ENCODE measurements at regions not wholly inside any gene's neighbourhood (a gene's known extent, or its start where the extent isn't known, plus 50 kb on each side); places are given as distances from the start of the nearest gene placed in this dataset.

DNA sequence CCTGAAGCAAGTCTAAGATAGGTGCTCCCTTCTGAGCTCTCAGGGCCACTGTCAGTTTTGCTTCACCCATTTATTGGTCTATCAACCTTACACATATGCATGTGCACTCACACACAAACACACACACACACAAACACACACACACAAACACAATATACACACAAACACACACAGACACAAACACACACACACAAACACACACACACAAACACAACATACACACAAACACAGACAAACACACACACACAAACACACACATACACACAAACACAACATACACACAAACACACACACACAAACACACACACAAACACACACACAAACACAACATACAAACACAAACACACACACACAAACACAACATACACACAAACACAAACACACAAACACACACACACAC lies 181.6 kb upstream of the KLHL29 start:
- BruUV-seq (replicated peaks) = no TSS peak
- no peak for ATAC-seq
- intact Hi-C loops (cut with micrococcal nuclease; ENCODE audit: unreplicated experiment) (no loop called here), in situ Hi-C loops (cut with HindIII; ENCODE audit: low pct_unique_long_range_greater_than_20kb, low sequenced_read_pairs) (no loop called here)
- Histone ChIP-seq H3K27me3 (ENCODE audit: control insufficient read depth, insufficient read depth, low read length) (no peaks in the 10 kb centered on the region; the same call in 1 of the 2 replicates), H3K27ac (ENCODE audit: low read length) (no peak overlapping the region), H3K9me3 (ENCODE audit: control insufficient read depth, insufficient read depth, low read depth, low read length) (no peaks in the 10 kb centered on the region), H3K4me1 (ENCODE audit: control insufficient read depth, insufficient read depth, low read length) (no peaks in the 10 kb centered on the region), H3K4me3 (ENCODE audit: low read depth in 2 of 2, low read length in 2 of 2) (no peak overlapping the region), H3K36me3 (ENCODE audit: control insufficient read depth, insufficient read depth, low read length) (no peaks in the 10 kb centered on the region)
- DNase-seq (ENCODE audit: low read depth, low spot score) = no peak
- TF ChIP-seq, protein P1, sequence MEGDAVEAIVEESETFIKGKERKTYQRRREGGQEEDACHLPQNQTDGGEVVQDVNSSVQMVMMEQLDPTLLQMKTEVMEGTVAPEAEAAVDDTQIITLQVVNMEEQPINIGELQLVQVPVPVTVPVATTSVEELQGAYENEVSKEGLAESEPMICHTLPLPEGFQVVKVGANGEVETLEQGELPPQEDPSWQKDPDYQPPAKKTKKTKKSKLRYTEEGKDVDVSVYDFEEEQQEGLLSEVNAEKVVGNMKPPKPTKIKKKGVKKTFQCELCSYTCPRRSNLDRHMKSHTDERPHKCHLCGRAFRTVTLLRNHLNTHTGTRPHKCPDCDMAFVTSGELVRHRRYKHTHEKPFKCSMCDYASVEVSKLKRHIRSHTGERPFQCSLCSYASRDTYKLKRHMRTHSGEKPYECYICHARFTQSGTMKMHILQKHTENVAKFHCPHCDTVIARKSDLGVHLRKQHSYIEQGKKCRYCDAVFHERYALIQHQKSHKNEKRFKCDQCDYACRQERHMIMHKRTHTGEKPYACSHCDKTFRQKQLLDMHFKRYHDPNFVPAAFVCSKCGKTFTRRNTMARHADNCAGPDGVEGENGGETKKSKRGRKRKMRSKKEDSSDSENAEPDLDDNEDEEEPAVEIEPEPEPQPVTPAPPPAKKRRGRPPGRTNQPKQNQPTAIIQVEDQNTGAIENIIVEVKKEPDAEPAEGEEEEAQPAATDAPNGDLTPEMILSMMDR (IDR thresholded peaks at IDR 0.05) = no peak
- TF ChIP-seq SIN3A (IDR thresholded peaks at IDR 0.05; ENCODE audit: borderline replicate concordance, insufficient read depth, low read depth, low read length) (no peak), TCF7L2 (IDR thresholded peaks at IDR 0.05; ENCODE audit: low read depth, low read length) (no peak), POLR2AphosphoS5 (IDR thresholded peaks at IDR 0.05; ENCODE audit: low read depth, low read length) (no peak)
- TF ChIP-seq, protein P2, sequence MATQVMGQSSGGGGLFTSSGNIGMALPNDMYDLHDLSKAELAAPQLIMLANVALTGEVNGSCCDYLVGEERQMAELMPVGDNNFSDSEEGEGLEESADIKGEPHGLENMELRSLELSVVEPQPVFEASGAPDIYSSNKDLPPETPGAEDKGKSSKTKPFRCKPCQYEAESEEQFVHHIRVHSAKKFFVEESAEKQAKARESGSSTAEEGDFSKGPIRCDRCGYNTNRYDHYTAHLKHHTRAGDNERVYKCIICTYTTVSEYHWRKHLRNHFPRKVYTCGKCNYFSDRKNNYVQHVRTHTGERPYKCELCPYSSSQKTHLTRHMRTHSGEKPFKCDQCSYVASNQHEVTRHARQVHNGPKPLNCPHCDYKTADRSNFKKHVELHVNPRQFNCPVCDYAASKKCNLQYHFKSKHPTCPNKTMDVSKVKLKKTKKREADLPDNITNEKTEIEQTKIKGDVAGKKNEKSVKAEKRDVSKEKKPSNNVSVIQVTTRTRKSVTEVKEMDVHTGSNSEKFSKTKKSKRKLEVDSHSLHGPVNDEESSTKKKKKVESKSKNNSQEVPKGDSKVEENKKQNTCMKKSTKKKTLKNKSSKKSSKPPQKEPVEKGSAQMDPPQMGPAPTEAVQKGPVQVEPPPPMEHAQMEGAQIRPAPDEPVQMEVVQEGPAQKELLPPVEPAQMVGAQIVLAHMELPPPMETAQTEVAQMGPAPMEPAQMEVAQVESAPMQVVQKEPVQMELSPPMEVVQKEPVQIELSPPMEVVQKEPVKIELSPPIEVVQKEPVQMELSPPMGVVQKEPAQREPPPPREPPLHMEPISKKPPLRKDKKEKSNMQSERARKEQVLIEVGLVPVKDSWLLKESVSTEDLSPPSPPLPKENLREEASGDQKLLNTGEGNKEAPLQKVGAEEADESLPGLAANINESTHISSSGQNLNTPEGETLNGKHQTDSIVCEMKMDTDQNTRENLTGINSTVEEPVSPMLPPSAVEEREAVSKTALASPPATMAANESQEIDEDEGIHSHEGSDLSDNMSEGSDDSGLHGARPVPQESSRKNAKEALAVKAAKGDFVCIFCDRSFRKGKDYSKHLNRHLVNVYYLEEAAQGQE (IDR thresholded peaks at IDR 0.05; ENCODE audit: insufficient read depth in 1 of 2, low read depth in 2 of 2, low read length in 1 of 2) = no peak
- ChIA-PET POLR2A (no interaction called here), CTCF (interaction anchor here (0.6 kb wide), 1 partner anchor 1533 kb away, joined by 6 read pairs; no protein-coding TSS in a partner anchor)

DNA sequence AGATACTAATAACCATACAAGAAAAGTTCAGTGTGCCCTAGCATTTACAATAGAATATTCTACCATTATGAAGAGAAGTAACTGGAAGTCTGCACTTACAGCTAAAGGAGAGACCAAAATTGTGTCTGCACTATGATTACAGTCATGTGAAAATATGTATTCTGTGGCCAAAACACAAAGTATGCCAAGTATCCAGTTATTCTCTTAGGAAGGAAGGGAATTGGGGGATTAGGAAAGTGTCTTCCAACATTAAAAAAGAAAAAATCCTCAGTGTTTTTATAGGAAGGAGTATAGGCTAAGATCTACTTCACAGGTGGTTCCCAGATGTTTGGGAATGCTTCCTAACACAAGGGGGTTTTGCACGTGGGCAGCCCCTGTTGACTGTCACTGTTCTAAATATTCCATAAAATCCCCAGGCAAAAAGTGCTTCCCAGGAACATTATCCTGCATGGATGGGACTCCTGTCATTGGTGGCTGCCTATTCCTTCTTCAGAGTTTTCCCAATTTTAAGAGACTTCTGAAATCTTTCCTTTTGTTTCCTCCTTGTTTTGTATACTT lies 180.2 kb upstream of the KLHL29 start:
- no peak overlapping the region for H3K27ac ChIP-seq (ENCODE audit: low read length)
- no peak overlapping the region for H3K4me3 ChIP-seq (ENCODE audit: low read depth in 2 of 2, low read length in 2 of 2)
- intact Hi-C loops (cut with micrococcal nuclease; ENCODE audit: unreplicated experiment) (no loop called here), in situ Hi-C loops (cut with HindIII; ENCODE audit: low pct_unique_long_range_greater_than_20kb, low sequenced_read_pairs) (no loop called here)
- TF ChIP-seq SIN3A (IDR thresholded peaks at IDR 0.05; ENCODE audit: borderline replicate concordance, insufficient read depth, low read depth, low read length) (no peak), POLR2AphosphoS5 (IDR thresholded peaks at IDR 0.05; ENCODE audit: low read depth, low read length) (no peak), TCF7L2 (IDR thresholded peaks at IDR 0.05; ENCODE audit: low read depth, low read length) (no peak)
- TF ChIP-seq, protein P1 (IDR thresholded peaks at IDR 0.05) = no peak
- TF ChIP-seq, protein P2 (IDR thresholded peaks at IDR 0.05; ENCODE audit: insufficient read depth in 1 of 2, low read depth in 2 of 2, low read length in 1 of 2) = no peak
- no peaks in the 10 kb centered on the region; the same call in 1 of the 2 replicates for H3K27me3 ChIP-seq (ENCODE audit: control insufficient read depth, insufficient read depth, low read length)
- DNase-seq (ENCODE audit: low read depth, low spot score) (no peak), ATAC-seq (no peak)
- POLR2A ChIA-PET = no interaction called here
- CTCF ChIA-PET = no interaction called here
- H3K4me1 ChIP-seq (ENCODE audit: control insufficient read depth, insufficient read depth, low read length) = no peaks in the 10 kb centered on the region
- H3K36me3 ChIP-seq (ENCODE audit: control insufficient read depth, insufficient read depth, low read length) = no peaks in the 10 kb centered on the region
- H3K9me3 ChIP-seq (ENCODE audit: control insufficient read depth, insufficient read depth, low read depth, low read length) = no peaks in the 10 kb centered on the region
- no TSS peak for BruUV-seq (replicated peaks)

Data from Panc1 (cell line).